OCI-LY7 (cell line): ENCODE measurements at regions not wholly inside any gene's neighbourhood (a gene's known extent, or its start where the extent isn't known, plus 50 kb on each side); places are given as distances from the start of the nearest gene placed in this dataset.

ENCODE experiments used
- CTCF ChIP-seq: fragments of 200-600 bp; sonication (generic); conservative IDR thresholded peaks from 2 replicates; pipeline ENCODE4 v1.5.1; 2014; ENCODE audit warnings: mild to moderate bottlenecking, antibody characterized with exemption, low read length, moderate library complexity, mixed read lengths
- EZH2phosphoT487 ChIP-seq: fragments of 200-600 bp; sonication (generic); IDR thresholded peaks from 2 replicates; pipeline ENCODE4 v1.6.1; 2018; ENCODE audit warnings: low read depth, borderline replicate concordance, mild to moderate bottlenecking, mixed run types, antibody characterized with exemption, low read length, moderate library complexity, mixed read lengths

- TF ChIP-seq CTCF (no peak), EZH2phosphoT487 (no peak)
Observed at GRCh38 chr2:51484605-51485004, 452.7 kb upstream of the NRXN1 start.
